ENCODE measurements at regions not wholly inside any gene's neighbourhood (a gene's known extent, or its start where the extent isn't known, plus 50 kb on each side); places are given as distances from the start of the nearest gene placed in this dataset.
"Not testable (repeated sequence)": the region's sequence is repeated elsewhere in the genome, so short reads cannot be mapped to it uniquely, and the experiment has no call there.

DNA sequence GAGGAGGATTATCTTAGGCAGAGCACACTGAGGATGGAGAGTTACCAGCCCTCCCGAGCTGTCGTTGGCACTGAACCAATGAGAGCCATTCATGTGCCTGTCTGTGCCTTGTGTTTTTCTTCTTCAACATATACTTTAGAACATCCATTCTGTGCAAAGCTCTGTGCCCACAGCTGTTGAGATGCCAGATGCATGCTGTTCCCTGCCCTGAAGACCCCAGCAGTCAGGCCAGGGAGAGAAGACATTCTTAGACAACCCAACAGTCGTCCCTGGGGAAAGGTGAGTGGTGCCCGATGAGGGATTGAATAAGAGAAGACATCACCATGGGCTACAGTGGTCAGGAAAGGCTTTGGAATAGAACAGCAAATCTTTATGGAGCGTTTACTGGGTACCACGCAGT is 114.1 kb downstream of the NRN1 start:
- Histone ChIP-seq H2AFZ (ENCODE audit: low read depth, low read length) (no peak overlapping the region), H3K4me3 (ENCODE audit: low read length) (no peak overlapping the region), H3K9ac (ENCODE audit: low read length) (no peak overlapping the region), H3K4me1 (ENCODE audit: low read length) (no peaks in the 10 kb centered on the region), H3K27me3 (ENCODE audit: low read depth, low read length) (no peaks in the 10 kb centered on the region), H3K4me2 (ENCODE audit: low read length) (no peak overlapping the region), H3K79me2 (ENCODE audit: low read length) (no peaks in the 10 kb centered on the region), H3K27ac (ENCODE audit: low read length) (no peak overlapping the region), H3K36me3 (replicated peaks; ENCODE audit: low read depth, low read length) (no peaks in the 10 kb centered on the region), H3K9me3 (ENCODE audit: insufficient read depth, low read length) (no peaks in the 10 kb centered on the region), H4K20me1 (ENCODE audit: insufficient read depth, low read length) (no peaks in the 10 kb centered on the region)
- TF ChIP-seq, protein P1, sequence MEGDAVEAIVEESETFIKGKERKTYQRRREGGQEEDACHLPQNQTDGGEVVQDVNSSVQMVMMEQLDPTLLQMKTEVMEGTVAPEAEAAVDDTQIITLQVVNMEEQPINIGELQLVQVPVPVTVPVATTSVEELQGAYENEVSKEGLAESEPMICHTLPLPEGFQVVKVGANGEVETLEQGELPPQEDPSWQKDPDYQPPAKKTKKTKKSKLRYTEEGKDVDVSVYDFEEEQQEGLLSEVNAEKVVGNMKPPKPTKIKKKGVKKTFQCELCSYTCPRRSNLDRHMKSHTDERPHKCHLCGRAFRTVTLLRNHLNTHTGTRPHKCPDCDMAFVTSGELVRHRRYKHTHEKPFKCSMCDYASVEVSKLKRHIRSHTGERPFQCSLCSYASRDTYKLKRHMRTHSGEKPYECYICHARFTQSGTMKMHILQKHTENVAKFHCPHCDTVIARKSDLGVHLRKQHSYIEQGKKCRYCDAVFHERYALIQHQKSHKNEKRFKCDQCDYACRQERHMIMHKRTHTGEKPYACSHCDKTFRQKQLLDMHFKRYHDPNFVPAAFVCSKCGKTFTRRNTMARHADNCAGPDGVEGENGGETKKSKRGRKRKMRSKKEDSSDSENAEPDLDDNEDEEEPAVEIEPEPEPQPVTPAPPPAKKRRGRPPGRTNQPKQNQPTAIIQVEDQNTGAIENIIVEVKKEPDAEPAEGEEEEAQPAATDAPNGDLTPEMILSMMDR (IDR thresholded peaks at IDR 0.05; ENCODE audit: low read depth, low read length): no peak
- no peak for TF ChIP-seq EZH2phosphoT487 (IDR thresholded peaks at IDR 0.05; ENCODE audit: low read depth)

DNA sequence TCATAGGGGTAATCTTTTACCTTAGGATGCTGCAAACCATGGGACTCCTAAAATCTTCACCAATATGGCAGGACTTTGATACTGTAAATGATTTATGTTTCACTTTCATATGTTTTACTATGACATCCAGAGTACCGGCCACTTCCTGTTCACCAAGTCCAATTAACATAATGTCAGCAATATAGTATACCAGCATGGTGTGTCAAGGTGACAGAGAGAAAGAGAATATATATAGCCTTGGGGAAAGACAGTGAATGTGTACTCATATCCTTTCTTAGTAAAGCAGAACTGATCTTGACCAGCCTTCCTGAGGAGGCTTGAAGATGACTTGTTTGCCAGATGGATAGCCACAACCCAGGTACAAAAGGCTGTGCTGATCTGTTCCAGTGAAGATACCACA is 127.9 kb downstream of the NRN1 start:
- TF ChIP-seq, protein P1 (IDR thresholded peaks at IDR 0.05; ENCODE audit: low read depth, low read length): no peak
- TF ChIP-seq EZH2phosphoT487 (IDR thresholded peaks at IDR 0.05; ENCODE audit: low read depth): no peak
- no peaks in the 10 kb centered on the region for H3K4me1 ChIP-seq (ENCODE audit: low read length)
- H3K27ac ChIP-seq (ENCODE audit: low read length): no peak overlapping the region
- H3K27me3 ChIP-seq (ENCODE audit: low read depth, low read length): no peaks in the 10 kb centered on the region
- no peak overlapping the region for H3K9ac ChIP-seq (ENCODE audit: low read length)
- H3K4me3 ChIP-seq (ENCODE audit: low read length): no peak overlapping the region
- no peak overlapping the region for H2AFZ ChIP-seq (ENCODE audit: low read depth, low read length)
- no peaks in the 10 kb centered on the region for H3K79me2 ChIP-seq (ENCODE audit: low read length)
- no peaks in the 10 kb centered on the region for H3K9me3 ChIP-seq (ENCODE audit: insufficient read depth, low read length)
- H3K4me2 ChIP-seq (ENCODE audit: low read length): no peak overlapping the region
- no peaks in the 10 kb centered on the region for H3K36me3 ChIP-seq (replicated peaks; ENCODE audit: low read depth, low read length)
- H4K20me1 ChIP-seq (ENCODE audit: insufficient read depth, low read length): no peaks in the 10 kb centered on the region

DNA sequence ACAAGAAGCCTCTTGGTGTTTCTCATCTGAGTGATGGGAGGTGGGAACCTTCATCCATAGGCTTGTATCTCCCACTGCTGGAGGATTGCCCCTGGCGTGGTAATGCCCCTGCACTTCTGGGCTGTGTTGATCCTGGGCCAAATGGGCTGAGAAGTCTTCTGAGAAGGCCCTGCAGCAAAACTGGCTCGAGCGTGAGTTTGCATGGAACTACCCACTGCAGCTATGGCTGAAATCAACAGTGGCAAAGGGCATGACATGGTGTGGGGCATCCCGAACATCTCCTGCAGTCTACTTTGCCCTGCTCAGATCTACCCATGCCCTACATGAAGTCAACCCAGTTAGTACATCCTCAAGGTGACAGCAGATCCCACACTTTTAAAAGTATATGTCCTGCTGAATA is 130.6 kb downstream of the NRN1 start:
- H3K9ac ChIP-seq (ENCODE audit: low read length): no peak overlapping the region
- TF ChIP-seq EZH2phosphoT487 (IDR thresholded peaks at IDR 0.05; ENCODE audit: low read depth): no peak
- TF ChIP-seq, protein P1 (IDR thresholded peaks at IDR 0.05; ENCODE audit: low read depth, low read length): no peak
- no peaks in the 10 kb centered on the region for H3K9me3 ChIP-seq (ENCODE audit: insufficient read depth, low read length)
- H3K4me3 ChIP-seq (ENCODE audit: low read length): no peak overlapping the region
- H3K27me3 ChIP-seq (ENCODE audit: low read depth, low read length): no peaks in the 10 kb centered on the region
- no peaks in the 10 kb centered on the region for H3K79me2 ChIP-seq (ENCODE audit: low read length)
- no peak overlapping the region for H3K4me2 ChIP-seq (ENCODE audit: low read length)
- no peak overlapping the region for H3K27ac ChIP-seq (ENCODE audit: low read length)
- peaks cover 4% of the 10 kb centered on the region; the same call in 1 of the 2 replicates for H3K4me1 ChIP-seq (ENCODE audit: low read length)
- H2AFZ ChIP-seq (ENCODE audit: low read depth, low read length): no peak overlapping the region
- no peaks in the 10 kb centered on the region for H3K36me3 ChIP-seq (replicated peaks; ENCODE audit: low read depth, low read length)
- no peaks in the 10 kb centered on the region for H4K20me1 ChIP-seq (ENCODE audit: insufficient read depth, low read length)

DNA sequence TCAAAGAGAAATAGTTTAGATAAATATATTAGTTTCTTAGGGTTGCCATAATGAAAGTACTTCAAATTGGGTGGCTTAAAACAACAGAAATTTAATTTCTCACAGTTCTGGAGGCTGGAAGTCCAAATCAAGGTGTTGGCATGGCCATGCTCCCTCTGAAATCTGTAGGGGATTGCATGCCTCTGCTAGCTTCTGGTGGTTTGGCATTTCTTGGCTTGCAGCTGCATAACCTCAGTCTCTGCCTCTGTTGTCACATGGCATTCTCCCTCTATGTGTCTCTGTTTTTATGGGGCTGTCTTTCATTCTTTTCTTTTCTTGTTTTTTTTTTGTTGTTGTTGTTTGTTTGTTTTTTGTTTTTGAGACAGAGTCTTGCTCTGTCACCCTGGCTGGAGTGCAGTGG is 132.7 kb downstream of the NRN1 start:
- H3K4me2 ChIP-seq (ENCODE audit: low read length); H3K27ac ChIP-seq (ENCODE audit: low read length); H3K4me3 ChIP-seq (ENCODE audit: low read length); H3K4me1 ChIP-seq (ENCODE audit: low read length); H3K9me3 ChIP-seq (ENCODE audit: insufficient read depth, low read length); H3K79me2 ChIP-seq (ENCODE audit: low read length); H2AFZ ChIP-seq (ENCODE audit: low read depth, low read length); H3K36me3 ChIP-seq (replicated peaks; ENCODE audit: low read depth, low read length); H3K27me3 ChIP-seq (ENCODE audit: low read depth, low read length); H3K9ac ChIP-seq (ENCODE audit: low read length); H4K20me1 ChIP-seq (ENCODE audit: insufficient read depth, low read length): not testable (repeated sequence)

DNA sequence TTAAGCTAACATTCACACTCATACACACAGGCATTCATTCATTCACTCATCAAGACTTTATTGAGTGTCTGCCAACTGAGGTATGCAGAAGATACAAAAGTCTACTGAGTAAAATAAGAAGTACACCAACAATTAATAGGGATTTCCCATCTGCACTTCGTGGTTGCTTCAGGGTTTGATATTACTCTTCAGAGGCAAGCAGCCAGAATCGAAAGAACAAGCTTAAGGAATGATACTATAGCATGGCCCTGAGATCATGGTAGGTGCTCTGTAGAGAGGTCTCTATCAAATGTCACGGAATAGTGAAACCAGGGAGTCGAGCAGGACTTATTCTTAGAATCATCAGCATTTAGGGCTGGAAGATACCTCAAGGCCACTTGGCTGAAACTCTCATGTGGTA is 135.4 kb downstream of the NRN1 start:
- Histone ChIP-seq H3K9me3 (ENCODE audit: insufficient read depth, low read length) (no peaks in the 10 kb centered on the region), H3K36me3 (replicated peaks; ENCODE audit: low read depth, low read length) (no peaks in the 10 kb centered on the region), H3K4me3 (ENCODE audit: low read length) (no peak overlapping the region), H3K9ac (ENCODE audit: low read length) (no peak overlapping the region), H3K4me2 (ENCODE audit: low read length) (no peak overlapping the region), H3K79me2 (ENCODE audit: low read length) (no peaks in the 10 kb centered on the region), H3K27me3 (ENCODE audit: low read depth, low read length) (no peaks in the 10 kb centered on the region), H3K4me1 (ENCODE audit: low read length) (peaks cover 5% of the 10 kb centered on the region; the same call in 1 of the 2 replicates), H2AFZ (ENCODE audit: low read depth, low read length) (no peak overlapping the region), H4K20me1 (ENCODE audit: insufficient read depth, low read length) (no peaks in the 10 kb centered on the region), H3K27ac (ENCODE audit: low read length) (no peak overlapping the region)
- TF ChIP-seq EZH2phosphoT487 (IDR thresholded peaks at IDR 0.05; ENCODE audit: low read depth): no peak
- TF ChIP-seq, protein P1 (IDR thresholded peaks at IDR 0.05; ENCODE audit: low read depth, low read length): no peak

All from OCI-LY3 (cell line).